ENCODE measurements at regions not wholly inside any gene's neighbourhood (a gene's known extent, or its start where the extent isn't known, plus 50 kb on each side); places are given as distances from the start of the nearest gene placed in this dataset.

DNA sequence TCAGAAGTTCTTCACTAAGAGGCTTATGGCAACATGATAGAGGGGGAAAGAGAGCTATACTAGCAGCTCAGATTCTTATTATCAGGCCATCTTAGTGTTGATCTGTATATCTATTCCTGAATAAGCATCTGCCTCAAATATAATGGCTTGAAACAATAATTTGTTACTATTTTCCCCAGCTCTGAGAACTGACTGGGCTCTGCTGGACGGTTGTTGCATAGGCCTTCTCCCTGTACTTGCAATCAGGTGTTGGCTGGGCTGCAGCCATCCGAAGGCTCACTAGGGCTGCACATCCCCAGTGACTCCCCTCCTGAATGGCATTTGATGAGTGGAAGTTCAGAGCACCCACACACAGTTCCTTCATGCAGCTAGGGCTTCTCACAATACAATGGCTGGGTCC, 116.0 kb downstream of the PROX1 start:
- TF ChIP-seq, protein P1, sequence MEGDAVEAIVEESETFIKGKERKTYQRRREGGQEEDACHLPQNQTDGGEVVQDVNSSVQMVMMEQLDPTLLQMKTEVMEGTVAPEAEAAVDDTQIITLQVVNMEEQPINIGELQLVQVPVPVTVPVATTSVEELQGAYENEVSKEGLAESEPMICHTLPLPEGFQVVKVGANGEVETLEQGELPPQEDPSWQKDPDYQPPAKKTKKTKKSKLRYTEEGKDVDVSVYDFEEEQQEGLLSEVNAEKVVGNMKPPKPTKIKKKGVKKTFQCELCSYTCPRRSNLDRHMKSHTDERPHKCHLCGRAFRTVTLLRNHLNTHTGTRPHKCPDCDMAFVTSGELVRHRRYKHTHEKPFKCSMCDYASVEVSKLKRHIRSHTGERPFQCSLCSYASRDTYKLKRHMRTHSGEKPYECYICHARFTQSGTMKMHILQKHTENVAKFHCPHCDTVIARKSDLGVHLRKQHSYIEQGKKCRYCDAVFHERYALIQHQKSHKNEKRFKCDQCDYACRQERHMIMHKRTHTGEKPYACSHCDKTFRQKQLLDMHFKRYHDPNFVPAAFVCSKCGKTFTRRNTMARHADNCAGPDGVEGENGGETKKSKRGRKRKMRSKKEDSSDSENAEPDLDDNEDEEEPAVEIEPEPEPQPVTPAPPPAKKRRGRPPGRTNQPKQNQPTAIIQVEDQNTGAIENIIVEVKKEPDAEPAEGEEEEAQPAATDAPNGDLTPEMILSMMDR (IDR thresholded peaks at IDR 0.05; ENCODE audit: low read length), result no peak
- TF ChIP-seq EZH2 (IDR thresholded peaks at IDR 0.05; ENCODE audit: borderline replicate concordance, low read length), result no peak

Data from OCI-LY1 (cell line).